ENCODE measurements at regions not wholly inside any gene's neighbourhood (a gene's known extent, or its start where the extent isn't known, plus 50 kb on each side); places are given as distances from the start of the nearest gene placed in this dataset.

DNA sequence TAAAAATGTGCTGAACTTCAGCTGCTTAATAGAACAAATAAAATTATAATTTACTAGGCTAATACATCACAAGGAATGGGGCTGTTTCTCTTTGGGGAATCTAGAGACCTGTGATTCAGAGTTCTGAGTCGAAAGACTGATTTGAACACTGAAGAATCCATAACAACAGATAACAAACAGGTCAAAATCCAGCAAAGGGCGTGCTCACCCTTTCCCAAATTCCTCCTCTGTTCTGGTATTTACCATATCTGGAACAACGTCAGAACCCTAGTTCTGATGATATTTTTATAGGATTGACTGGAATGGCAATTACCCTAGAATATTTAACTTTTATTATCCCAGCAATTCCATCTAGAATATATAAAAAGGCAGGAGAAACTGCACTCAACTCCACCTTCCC, 66.0 kb upstream of the ITGA6 start:
- no peak for DNase-seq (ENCODE audit: low read depth in 2 of 2)

DNA sequence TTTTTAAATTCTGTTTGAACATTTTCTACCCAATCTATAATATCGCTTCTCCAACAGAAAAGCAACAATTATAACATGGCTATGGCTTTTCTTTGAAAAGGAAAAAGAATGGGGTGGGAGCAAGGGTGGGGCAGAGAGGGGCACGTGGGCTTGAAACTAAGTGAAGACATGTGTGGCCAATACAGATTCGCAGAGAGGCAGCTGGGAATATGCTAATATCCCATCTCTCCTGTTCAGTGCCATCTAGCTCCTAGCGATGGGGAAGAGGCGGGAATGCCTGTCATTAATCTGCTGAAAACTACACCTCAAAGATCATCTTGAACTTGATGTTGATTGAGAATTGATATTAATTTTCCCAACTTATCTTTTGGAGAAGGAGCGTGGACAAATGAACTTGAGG, 65.5 kb upstream of the ITGA6 start:
- DNase-seq (ENCODE audit: low read depth in 2 of 2), result no peak

DNA sequence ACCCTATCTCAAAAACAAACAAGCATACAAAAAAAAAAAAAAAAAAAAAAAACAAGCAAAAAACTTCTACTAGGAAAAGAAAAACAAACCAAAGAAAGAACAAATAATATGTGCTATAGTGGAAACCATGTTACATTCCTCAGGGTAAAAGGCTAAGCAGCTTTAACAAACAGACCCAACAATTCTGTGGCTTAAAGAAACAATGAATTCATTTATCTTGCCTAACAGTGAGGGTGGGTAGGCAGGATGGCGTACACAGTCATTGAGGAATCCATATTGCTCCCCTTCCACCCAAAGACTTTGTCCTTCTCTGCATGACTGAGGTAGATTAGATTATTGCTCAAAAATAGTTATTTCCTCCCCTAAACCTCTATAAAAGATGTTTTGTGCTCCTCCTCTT, 63.1 kb upstream of the ITGA6 start:
- no peak for DNase-seq (ENCODE audit: low read depth in 2 of 2)

DNA sequence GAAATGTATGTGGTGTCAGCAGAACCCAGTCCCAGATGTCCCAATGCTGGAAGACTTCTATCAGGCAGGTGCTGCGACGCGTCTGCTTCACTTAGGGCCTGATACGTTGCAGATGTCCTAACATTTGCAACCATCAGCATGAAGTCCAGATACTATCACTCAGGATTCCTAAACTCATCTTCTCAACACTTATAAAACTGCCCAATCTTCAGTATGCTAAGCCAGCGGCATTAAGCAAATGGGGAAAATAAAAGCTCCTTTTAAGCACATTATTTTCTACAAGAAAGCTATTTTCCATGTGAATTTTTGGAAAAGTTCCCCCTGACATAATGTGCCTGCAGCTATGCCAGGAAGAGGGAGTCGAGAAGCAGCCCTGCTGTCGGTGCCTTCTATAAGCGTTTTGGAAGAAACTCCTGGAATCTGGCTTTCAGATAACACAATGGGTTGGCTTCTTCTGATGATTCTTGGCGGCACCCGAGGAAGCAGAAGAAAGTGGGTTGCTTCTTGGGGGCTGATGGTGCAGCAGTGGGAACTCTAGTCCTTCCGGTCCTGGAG, 60.7 kb upstream of the ITGA6 start:
- DNase-seq (ENCODE audit: low read depth in 2 of 2), result no peak

DNA sequence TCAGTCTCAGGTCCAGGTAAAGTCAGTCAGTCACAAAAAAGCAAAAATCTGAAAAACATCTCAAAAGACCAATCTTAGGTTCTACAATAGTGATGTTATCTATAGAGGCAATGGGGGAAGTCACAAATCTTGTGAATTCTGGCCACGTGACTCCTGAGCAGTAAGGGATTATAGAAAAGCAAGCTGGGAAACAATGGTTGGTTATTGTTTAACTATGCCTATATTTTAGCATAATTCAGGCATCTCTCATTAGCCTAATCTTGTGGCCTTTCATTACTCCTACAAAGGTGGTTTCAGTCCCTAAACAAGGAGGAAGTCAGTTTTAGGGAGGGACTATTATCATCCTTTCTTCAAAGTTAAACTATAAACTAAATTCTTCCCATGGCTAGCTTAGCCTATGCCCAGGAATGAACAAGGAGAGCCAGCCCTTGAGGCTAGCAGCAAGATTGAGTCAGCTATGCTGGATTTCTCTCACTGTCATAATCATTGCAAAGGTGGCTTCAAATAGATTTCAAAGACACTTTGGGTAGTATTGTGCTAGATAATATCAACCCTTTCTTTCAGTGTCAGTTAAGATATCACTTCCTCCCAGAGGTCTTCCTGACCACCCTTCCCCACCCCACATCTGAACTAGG, 56.4 kb upstream of the ITGA6 start:
- no peak for DNase-seq (ENCODE audit: low read depth in 2 of 2)

DNA sequence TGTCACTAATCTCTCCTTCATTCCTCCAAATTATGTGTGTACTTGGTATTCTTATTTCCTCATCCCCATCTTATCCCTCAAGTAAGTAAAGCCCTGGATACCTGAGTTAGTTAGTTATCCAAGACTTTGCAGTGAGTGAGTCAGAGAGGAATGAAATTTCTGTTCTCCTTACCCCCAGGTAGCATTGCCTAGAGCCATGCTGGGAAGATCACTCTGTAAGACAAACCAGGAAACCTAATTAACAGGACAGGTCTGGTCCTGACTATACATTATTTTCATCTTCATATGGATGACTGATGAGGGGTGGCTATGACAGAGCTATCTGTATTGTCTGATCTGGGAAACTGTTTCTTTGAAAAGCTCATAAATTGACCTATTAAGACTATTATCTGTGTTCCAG, 55.0 kb upstream of the ITGA6 start:
- DNase-seq (ENCODE audit: low read depth in 2 of 2), result no peak

DNA sequence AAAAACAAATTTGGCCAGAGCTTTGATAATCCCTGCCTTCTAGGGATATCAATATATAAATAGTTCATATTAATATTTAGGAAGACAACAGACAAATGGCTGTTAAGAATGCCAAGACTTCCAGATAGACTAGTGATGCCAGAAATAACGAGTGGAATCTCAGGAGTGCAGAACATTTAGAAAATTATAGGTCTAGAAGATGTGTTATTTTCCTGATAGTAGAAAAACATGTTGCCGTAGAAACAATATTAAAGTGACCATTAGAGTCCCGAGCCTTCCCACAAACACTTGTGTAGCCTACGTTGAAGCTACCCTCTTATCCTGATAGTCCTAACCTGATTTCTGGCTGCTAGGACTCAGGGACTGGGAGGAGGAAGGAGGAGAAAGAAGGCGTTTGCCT, 54.3 kb upstream of the ITGA6 start:
- DNase-seq (ENCODE audit: low read depth in 2 of 2), result no peak

DNA sequence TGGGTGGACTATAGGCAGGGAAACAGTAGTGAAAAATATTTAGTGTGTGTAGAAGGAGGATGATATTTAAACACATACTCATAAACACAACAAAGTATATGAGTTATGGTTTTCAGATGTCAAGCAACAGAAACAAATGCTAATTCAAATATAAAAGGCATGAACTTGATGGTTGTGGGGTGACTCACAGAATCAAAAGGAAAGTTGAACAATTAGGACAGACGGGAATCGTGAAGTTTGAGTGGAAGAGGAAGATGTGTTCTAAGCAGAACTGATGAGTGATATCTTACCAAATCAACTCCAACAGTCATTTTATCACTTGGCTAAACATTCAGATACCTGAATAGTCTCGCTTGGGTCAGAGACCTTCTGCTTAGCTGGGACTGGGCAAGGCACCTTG, 53.6 kb upstream of the ITGA6 start:
- DNase-seq (ENCODE audit: low read depth in 2 of 2), result no peak

DNA sequence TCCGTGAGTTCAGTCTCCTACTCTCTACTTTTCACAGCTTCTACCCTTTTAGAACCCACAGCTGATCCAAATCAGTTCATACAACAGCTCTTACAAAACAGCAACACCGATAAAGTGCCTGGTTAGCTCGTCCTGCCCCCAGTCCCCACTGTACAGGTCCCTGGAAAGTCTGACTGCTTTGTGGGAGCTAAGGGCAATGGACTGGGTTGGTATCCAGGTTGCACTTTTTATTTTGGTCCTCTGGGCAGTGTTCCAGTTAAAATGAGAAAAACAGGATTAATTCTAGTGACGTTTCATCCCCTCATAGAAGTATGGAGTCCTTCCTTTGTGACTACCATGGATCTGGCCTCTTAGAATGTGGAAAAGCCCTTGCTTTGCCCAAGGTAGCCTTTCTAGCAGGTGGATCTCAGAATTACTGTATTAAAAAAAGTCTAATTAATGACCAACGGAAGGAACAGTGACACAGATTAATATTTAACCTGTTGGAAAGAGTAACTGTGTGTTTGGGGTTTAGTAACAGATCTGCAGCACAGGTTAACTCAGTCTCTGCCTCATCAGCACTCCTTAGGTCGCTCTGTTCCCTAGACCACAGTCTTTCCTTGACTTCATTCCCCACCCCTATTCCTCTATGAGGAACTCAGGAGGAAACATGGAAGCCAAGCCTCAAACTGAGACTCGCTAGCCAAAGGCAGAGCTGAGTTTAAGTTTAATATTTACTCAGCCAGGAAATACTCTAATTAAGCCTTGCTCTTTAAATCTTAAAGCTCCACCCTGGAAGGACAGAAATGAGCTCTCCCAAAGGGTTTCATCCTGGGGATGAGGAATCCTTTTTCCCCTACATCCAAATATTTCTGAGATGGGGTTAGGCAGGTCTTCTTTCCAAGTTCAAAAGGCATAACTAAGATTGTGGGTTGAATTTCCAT, 52.8 kb upstream of the ITGA6 start:
- no peak for DNase-seq (ENCODE audit: low read depth in 2 of 2)

DNA sequence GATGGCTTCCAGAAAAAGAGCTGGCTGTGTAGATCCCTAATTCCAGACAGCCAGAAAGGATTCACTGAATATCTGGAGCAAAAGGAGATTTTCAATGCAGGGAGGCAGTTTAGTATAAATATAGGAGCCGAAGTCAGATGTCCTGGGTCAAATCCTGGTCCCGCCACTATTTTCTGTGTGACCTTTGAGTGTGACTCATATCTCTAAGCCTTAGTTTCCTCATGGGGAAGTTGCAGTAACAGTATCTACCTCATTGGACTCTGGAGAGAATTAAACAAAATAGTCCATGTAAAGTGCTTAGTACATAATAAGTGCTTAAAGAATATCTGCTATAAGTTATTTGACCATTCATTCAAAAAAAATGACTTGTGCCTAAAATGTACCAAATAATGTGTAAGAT, 52.1 kb upstream of the ITGA6 start:
- DNase-seq (ENCODE audit: low read depth in 2 of 2), result no peak

DNA sequence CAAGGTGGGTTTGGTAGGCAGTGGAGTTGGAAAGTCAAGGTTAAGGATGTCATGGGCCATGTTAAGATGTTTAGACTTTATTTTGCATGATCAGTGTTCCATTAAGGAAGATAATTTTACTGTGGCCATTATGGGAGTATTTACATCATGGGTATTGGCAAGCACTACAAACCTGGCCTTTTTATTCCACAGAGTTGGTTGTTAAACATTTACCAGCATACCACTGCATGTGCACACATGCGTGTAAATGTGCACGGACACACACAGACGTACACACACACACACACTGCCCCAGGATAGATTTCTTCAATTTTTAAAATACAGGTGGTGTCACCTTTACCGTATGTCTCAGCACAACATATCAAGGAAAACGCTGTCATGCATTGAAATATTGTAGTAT, 51.4 kb upstream of the ITGA6 start:
- no peak for DNase-seq (ENCODE audit: low read depth in 2 of 2)

DNA sequence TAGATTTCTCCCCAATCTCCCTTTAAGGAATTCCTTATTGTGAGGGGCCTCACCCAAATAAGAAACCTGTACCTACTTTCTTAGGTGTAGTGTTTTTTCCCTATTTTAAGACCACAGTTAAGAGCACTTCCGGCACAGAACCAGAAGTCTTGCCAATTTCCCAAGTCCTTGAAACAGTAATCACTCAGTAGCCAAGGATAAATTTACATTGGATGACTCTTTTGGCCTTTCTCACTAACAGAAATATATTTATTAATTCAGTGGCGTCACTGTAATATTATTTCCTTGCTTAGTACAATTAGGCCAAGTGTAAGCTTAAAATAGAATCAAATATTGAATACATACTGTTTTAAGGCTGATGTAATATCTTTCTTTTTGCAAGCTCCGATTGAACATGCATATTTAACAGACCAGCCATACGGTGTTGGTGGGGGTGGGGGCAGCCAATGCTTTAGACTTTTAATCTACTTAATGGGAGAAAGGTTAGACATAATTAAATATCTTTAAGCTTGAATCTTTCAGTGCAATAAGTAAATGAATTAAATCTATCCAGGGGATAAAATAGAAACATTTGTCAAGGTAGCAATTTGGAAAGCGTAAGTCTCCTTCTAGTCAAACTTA, 50.8 kb upstream of the ITGA6 start:
- DNase-seq (ENCODE audit: low read depth in 2 of 2), result no peak

DNA sequence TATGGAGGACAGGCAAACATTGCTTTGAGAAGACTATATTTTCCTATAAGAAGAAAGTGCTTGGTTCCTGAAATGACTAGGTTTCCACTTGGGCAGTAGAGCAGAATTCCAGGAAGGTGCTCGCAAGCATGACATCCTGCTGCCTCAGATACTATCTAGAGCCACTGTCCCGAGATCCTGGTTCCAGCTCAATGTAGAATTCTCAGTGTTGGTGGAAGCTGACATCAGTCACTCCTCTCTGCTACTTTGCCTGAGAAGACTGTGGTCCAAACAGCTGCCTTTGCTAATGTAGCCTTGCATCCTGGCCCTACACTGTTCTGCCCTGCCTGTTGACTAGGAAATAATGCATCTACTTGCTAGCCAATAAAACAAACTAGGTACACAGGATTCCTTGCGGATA, 50.0 kb upstream of the ITGA6 start:
- no peak for DNase-seq (ENCODE audit: low read depth in 2 of 2)

Data from stimulated activated CD4-positive, alpha-beta T cell treated with anti-CD3 and anti-CD28 coated beads, Interleukin-12 subunit alpha, Interleukin-12 subunit beta, amount 100 ng/mL, for 24 hours (primary cell).